ENCODE measurements at regions not wholly inside any gene's neighbourhood (a gene's known extent, or its start where the extent isn't known, plus 50 kb on each side); places are given as distances from the start of the nearest gene placed in this dataset.

DNA sequence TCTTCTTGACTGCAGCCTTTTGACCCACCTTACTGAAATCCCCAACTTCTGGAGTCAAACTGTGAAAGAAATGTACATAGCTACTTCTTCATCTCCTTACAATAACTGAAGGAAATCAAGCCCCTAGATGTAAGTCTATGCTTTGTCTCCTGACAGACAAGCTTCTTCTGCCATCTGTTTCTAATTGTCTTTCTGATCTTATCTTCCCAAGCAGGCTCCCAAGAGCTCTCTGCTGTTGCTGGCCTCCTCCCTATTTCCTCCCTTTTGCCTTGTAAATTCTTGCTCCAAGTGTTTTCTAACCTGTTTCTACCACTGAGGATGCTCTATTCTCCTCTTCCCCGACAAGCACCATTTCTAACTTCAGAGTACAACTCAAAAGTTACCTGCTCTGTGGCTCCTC, 77.4 kb upstream of the OSR1 start:
- POLR2A ChIA-PET: no interaction called here
- CTCF ChIA-PET: no interaction called here
- no peak overlapping the region for H3K27ac ChIP-seq (ENCODE audit: extremely low read depth, low read depth, low read length)
- H3K4me3 ChIP-seq (ENCODE audit: low read depth, low read length): no peak overlapping the region
- no peaks in the 10 kb centered on the region for H3K36me3 ChIP-seq (ENCODE audit: control insufficient read depth in 2 of 2, insufficient read depth in 1 of 2, low read length in 2 of 2)
- H3K9me3 ChIP-seq (ENCODE audit: control insufficient read depth, insufficient read depth, low read depth, low read length): no peaks in the 10 kb centered on the region
- H3K4me1 ChIP-seq (ENCODE audit: control insufficient read depth, insufficient read depth, low read length): no peaks in the 10 kb centered on the region
- TF ChIP-seq, protein P1, sequence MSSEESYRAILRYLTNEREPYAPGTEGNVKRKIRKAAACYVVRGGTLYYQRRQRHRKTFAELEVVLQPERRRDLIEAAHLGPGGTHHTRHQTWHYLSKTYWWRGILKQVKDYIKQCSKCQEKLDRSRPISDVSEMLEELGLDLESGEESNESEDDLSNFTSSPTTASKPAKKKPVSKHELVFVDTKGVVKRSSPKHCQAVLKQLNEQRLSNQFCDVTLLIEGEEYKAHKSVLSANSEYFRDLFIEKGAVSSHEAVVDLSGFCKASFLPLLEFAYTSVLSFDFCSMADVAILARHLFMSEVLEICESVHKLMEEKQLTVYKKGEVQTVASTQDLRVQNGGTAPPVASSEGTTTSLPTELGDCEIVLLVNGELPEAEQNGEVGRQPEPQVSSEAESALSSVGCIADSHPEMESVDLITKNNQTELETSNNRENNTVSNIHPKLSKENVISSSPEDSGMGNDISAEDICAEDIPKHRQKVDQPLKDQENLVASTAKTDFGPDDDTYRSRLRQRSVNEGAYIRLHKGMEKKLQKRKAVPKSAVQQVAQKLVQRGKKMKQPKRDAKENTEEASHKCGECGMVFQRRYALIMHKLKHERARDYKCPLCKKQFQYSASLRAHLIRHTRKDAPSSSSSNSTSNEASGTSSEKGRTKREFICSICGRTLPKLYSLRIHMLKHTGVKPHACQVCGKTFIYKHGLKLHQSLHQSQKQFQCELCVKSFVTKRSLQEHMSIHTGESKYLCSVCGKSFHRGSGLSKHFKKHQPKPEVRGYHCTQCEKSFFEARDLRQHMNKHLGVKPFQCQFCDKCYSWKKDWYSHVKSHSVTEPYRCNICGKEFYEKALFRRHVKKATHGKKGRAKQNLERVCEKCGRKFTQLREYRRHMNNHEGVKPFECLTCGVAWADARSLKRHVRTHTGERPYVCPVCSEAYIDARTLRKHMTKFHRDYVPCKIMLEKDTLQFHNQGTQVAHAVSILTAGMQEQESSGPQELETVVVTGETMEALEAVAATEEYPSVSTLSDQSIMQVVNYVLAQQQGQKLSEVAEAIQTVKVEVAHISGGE (tag by site-specific recombination; conservative IDR thresholded peaks at IDR 0.05; ENCODE audit: low read depth): no peak
- no peak for TF ChIP-seq ZNF610 (tag by site-specific recombination; IDR thresholded peaks at IDR 0.05; ENCODE audit: borderline replicate concordance)
- TF ChIP-seq, protein P2, sequence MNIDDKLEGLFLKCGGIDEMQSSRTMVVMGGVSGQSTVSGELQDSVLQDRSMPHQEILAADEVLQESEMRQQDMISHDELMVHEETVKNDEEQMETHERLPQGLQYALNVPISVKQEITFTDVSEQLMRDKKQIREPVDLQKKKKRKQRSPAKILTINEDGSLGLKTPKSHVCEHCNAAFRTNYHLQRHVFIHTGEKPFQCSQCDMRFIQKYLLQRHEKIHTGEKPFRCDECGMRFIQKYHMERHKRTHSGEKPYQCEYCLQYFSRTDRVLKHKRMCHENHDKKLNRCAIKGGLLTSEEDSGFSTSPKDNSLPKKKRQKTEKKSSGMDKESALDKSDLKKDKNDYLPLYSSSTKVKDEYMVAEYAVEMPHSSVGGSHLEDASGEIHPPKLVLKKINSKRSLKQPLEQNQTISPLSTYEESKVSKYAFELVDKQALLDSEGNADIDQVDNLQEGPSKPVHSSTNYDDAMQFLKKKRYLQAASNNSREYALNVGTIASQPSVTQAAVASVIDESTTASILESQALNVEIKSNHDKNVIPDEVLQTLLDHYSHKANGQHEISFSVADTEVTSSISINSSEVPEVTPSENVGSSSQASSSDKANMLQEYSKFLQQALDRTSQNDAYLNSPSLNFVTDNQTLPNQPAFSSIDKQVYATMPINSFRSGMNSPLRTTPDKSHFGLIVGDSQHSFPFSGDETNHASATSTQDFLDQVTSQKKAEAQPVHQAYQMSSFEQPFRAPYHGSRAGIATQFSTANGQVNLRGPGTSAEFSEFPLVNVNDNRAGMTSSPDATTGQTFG (tag by site-specific recombination; IDR thresholded peaks at IDR 0.05; ENCODE audit: borderline replicate concordance): no peak

DNA sequence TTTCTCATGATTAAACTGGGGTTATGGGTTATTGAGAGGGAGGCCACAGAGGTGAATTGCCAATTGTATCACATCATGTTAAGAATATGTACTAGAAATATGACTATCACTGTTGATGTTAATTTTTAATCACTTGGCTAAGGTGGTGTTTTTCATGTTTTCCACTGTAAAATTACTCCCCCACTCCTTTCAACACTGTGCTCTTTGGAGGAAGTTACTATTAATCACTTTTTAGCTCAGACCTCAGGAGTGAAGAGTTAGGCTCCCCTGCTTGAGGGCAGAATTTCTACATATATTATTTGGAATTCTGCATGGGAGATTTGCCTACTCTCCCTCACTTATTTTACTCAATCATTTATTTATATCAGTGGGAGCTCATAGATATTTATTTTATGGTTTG, 76.0 kb upstream of the OSR1 start:
- POLR2A ChIA-PET: no interaction called here
- Histone ChIP-seq H3K4me1 (ENCODE audit: control insufficient read depth, insufficient read depth, low read length) (no peaks in the 10 kb centered on the region), H3K27ac (ENCODE audit: extremely low read depth, low read depth, low read length) (no peak overlapping the region), H3K36me3 (ENCODE audit: control insufficient read depth in 2 of 2, insufficient read depth in 1 of 2, low read length in 2 of 2) (no peaks in the 10 kb centered on the region), H3K4me3 (ENCODE audit: low read depth, low read length) (no peak overlapping the region), H3K9me3 (ENCODE audit: control insufficient read depth, insufficient read depth, low read depth, low read length) (no peaks in the 10 kb centered on the region)
- CTCF ChIA-PET: no interaction called here
- no peak for TF ChIP-seq ZNF184 (tag by site-specific recombination; IDR thresholded peaks at IDR 0.05)
- TF ChIP-seq, protein P3, sequence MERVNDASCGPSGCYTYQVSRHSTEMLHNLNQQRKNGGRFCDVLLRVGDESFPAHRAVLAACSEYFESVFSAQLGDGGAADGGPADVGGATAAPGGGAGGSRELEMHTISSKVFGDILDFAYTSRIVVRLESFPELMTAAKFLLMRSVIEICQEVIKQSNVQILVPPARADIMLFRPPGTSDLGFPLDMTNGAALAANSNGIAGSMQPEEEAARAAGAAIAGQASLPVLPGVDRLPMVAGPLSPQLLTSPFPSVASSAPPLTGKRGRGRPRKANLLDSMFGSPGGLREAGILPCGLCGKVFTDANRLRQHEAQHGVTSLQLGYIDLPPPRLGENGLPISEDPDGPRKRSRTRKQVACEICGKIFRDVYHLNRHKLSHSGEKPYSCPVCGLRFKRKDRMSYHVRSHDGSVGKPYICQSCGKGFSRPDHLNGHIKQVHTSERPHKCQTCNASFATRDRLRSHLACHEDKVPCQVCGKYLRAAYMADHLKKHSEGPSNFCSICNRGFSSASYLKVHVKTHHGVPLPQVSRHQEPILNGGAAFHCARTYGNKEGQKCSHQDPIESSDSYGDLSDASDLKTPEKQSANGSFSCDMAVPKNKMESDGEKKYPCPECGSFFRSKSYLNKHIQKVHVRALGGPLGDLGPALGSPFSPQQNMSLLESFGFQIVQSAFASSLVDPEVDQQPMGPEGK (tag by site-specific recombination; IDR thresholded peaks at IDR 0.05): no peak
- TF ChIP-seq GLIS1 (tag by site-specific recombination; IDR thresholded peaks at IDR 0.05): no peak
- TF ChIP-seq, protein P1 (tag by site-specific recombination; conservative IDR thresholded peaks at IDR 0.05; ENCODE audit: low read depth): no peak
- TF ChIP-seq ZNF423 (tag by site-specific recombination; IDR thresholded peaks at IDR 0.05): no peak
- TF ChIP-seq ZNF701 (tag by site-specific recombination; IDR thresholded peaks at IDR 0.05): no peak
- TF ChIP-seq ZBTB20 (tag by site-specific recombination; IDR thresholded peaks at IDR 0.05): no peak
- TF ChIP-seq, protein P4, sequence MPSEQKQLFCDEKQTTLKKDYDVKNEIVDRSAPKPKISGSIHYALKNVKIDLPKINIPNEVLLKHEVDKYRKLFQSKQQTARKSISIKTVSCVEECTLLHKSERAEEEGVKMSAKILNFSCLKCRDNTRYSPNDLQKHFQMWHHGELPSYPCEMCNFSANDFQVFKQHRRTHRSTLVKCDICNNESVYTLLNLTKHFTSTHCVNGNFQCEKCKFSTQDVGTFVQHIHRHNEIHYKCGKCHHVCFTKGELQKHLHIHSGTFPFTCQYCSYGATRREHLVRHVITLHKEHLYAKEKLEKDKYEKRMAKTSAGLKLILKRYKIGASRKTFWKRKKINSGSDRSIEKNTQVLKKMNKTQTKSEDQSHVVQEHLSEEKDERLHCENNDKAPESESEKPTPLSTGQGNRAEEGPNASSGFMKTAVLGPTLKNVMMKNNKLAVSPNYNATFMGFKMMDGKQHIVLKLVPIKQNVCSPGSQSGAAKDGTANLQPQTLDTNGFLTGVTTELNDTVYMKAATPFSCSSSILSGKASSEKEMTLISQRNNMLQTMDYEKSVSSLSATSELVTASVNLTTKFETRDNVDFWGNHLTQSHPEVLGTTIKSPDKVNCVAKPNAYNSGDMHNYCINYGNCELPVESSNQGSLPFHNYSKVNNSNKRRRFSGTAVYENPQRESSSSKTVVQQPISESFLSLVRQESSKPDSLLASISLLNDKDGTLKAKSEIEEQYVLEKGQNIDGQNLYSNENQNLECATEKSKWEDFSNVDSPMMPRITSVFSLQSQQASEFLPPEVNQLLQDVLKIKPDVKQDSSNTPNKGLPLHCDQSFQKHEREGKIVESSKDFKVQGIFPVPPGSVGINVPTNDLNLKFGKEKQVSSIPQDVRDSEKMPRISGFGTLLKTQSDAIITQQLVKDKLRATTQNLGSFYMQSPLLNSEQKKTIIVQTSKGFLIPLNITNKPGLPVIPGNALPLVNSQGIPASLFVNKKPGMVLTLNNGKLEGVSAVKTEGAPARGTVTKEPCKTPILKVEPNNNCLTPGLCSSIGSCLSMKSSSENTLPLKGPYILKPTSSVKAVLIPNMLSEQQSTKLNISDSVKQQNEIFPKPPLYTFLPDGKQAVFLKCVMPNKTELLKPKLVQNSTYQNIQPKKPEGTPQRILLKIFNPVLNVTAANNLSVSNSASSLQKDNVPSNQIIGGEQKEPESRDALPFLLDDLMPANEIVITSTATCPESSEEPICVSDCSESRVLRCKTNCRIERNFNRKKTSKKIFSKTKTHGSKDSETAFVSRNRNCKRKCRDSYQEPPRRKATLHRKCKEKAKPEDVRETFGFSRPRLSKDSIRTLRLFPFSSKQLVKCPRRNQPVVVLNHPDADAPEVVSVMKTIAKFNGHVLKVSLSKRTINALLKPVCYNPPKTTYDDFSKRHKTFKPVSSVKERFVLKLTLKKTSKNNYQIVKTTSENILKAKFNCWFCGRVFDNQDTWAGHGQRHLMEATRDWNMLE (tag by site-specific recombination; conservative IDR thresholded peaks at IDR 0.05; ENCODE audit: low read depth): no peak
- TF ChIP-seq, protein P5, sequence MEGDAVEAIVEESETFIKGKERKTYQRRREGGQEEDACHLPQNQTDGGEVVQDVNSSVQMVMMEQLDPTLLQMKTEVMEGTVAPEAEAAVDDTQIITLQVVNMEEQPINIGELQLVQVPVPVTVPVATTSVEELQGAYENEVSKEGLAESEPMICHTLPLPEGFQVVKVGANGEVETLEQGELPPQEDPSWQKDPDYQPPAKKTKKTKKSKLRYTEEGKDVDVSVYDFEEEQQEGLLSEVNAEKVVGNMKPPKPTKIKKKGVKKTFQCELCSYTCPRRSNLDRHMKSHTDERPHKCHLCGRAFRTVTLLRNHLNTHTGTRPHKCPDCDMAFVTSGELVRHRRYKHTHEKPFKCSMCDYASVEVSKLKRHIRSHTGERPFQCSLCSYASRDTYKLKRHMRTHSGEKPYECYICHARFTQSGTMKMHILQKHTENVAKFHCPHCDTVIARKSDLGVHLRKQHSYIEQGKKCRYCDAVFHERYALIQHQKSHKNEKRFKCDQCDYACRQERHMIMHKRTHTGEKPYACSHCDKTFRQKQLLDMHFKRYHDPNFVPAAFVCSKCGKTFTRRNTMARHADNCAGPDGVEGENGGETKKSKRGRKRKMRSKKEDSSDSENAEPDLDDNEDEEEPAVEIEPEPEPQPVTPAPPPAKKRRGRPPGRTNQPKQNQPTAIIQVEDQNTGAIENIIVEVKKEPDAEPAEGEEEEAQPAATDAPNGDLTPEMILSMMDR (tag by site-specific recombination; IDR thresholded peaks at IDR 0.05): no peak
- no peak for TF ChIP-seq ZNF768 (tag by site-specific recombination; IDR thresholded peaks at IDR 0.05)
- TF ChIP-seq, protein P6, sequence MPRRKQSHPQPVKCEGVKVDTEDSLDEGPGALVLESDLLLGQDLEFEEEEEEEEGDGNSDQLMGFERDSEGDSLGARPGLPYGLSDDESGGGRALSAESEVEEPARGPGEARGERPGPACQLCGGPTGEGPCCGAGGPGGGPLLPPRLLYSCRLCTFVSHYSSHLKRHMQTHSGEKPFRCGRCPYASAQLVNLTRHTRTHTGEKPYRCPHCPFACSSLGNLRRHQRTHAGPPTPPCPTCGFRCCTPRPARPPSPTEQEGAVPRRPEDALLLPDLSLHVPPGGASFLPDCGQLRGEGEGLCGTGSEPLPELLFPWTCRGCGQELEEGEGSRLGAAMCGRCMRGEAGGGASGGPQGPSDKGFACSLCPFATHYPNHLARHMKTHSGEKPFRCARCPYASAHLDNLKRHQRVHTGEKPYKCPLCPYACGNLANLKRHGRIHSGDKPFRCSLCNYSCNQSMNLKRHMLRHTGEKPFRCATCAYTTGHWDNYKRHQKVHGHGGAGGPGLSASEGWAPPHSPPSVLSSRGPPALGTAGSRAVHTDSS (tag by site-specific recombination; IDR thresholded peaks at IDR 0.05): no peak
